H1 (cell line): ENCODE measurements at regions not wholly inside any gene's neighbourhood (a gene's known extent, or its start where the extent isn't known, plus 50 kb on each side); places are given as distances from the start of the nearest gene placed in this dataset. TPM values are rescaled to one million over a fixed set of nuclear protein-coding genes. Genes with fewer than 3 reads are reported as not detected.

Experiments
- CTCF ChIA-PET: fragments of 300-600 bp; sonication (Branson Sonifier 250); formaldehyde crosslinking; loops from one replicate; lab custom pipeline; 2021; ENCODE audit not compliant: partially characterized antibody; lab: Charles Lee
- POLR2A ChIA-PET: fragments of 300-600 bp; sonication (Branson Sonifier 250); formaldehyde crosslinking; loops from one replicate; lab custom pipeline; 2021; ENCODE audit warnings: inconsistent platforms; ENCODE audit not compliant: partially characterized antibody; lab: Charles Lee
- DNase-seq, 2 experiments: peaks; one replicate each; pipeline versions ENCODE4 v3.0.0 to v3.0.0-alpha.2; 2010 to 2022; ENCODE audit warnings: low spot score in 2 of 2, low read depth in 1 of 2, mixed read lengths in 1 of 2
- FAIRE-seq: peaks from 2 replicates; lab custom pipeline; 2011; peaks lifted over from hg19 to GRCh38; lab: Jason Lieb, UNC
- H2AFZ ChIP-seq: 2 replicates; pipeline ENCODE4 v1.8.1; 2012; ENCODE audit warnings: low read length, inconsistent platforms
- H2AK5ac ChIP-seq: 2 replicates; pipeline ENCODE4 v1.6.1; 2013; ENCODE audit warnings: low read depth, low read length
- H2BK120ac ChIP-seq: replicated peaks from 2 replicates; pipeline ENCODE3; 2013; ENCODE audit warnings: low read depth, low read length, inconsistent platforms
- H2BK12ac ChIP-seq: 2 replicates; pipeline ENCODE4 v1.6.1; 2013; ENCODE audit warnings: low read depth, low read length
- H2BK15ac ChIP-seq: 2 replicates; pipeline ENCODE4 v1.6.1; 2013; ENCODE audit warnings: low read length
- H2BK20ac ChIP-seq: 2 replicates; pipeline ENCODE4 v1.6.1; 2013; ENCODE audit warnings: low read length
- H2BK5ac ChIP-seq: 2 replicates; pipeline ENCODE4 v1.6.1; 2013; ENCODE audit warnings: low read depth, low read length
- H3K14ac ChIP-seq: 2 replicates; pipeline ENCODE4 v1.6.1; 2013; ENCODE audit warnings: inconsistent platforms; ENCODE audit not compliant: insufficient read length
- H3K18ac ChIP-seq: 2 replicates; pipeline ENCODE4 v1.6.1; 2013; ENCODE audit warnings: low read length; ENCODE audit errors: extremely low read depth
- H3K23ac ChIP-seq: 2 replicates; pipeline ENCODE4 v1.6.1; 2013; ENCODE audit warnings: inconsistent platforms; ENCODE audit not compliant: insufficient read length
- H3K23me2 ChIP-seq: 2 replicates; pipeline ENCODE4 v1.6.1; 2013; ENCODE audit warnings: low read depth, low read length
- H3K27ac ChIP-seq: 2 replicates; pipeline ENCODE4 v1.6.1; 2011; ENCODE audit warnings: low read depth, low read length, inconsistent platforms
- H3K27me3 ChIP-seq, 4 experiments: replicated peaks in 1 of 4; 1 replicate in 1 of 4; 2 replicates in 3 of 4; pipeline versions ENCODE4 v1.6.1 to v1.8.1; 2011 to 2013; ENCODE audit warnings: low read length in 3 of 4, mild to moderate bottlenecking in 3 of 4, inconsistent platforms in 2 of 4, mixed read lengths in 2 of 4, moderate library complexity in 1 of 4; ENCODE audit not compliant: control insufficient read depth in 3 of 4, insufficient read depth in 3 of 4; ENCODE audit errors: extremely low read depth in 1 of 4
- H3K36me3 ChIP-seq, 4 experiments: 2 replicates each; pipeline versions ENCODE4 v1.6.1 to v1.8.1; 2011 to 2013; ENCODE audit warnings: mild to moderate bottlenecking in 4 of 4, low read length in 3 of 4, moderate library complexity in 2 of 4, control low read depth in 1 of 4, inconsistent platforms in 1 of 4; ENCODE audit not compliant: insufficient read depth in 4 of 4, control insufficient read depth in 2 of 4
- H3K4ac ChIP-seq: replicated peaks from 2 replicates; pipeline ENCODE3; 2013; ENCODE audit warnings: low read length, low read depth, mixed read lengths, inconsistent platforms; ENCODE audit not compliant: insufficient read length
- H3K4me1 ChIP-seq, 4 experiments: replicated peaks in 1 of 4; 1 replicate in 1 of 4; 2 replicates in 3 of 4; pipeline versions ENCODE4 v1.6.1 to v1.8.1; 2011 to 2013; ENCODE audit warnings: low read length in 3 of 4, inconsistent platforms in 2 of 4, mixed read lengths in 1 of 4; ENCODE audit not compliant: insufficient read depth in 4 of 4, control insufficient read depth in 3 of 4
- H3K4me2 ChIP-seq, 2 experiments: 2 replicates each; pipeline versions ENCODE4 v1.6.1 to v1.8.1; 2011 to 2013; ENCODE audit warnings: low read depth in 2 of 2, low read length in 2 of 2, control low read depth in 1 of 2, inconsistent platforms in 1 of 2, mild to moderate bottlenecking in 1 of 2; ENCODE audit not compliant: insufficient read depth in 1 of 2
- H3K4me3 ChIP-seq, 4 experiments: fragments of 200-600, 300-600 bp in 1 of 4; sonication (generic), shearing (Covaris generic), sonication (Bioruptor Twin) in 1 of 4; 2 replicates each; pipeline versions ENCODE4 v1.5.1 to v1.8.1; 2011 to 2016; ENCODE audit warnings: low read length in 4 of 4, low read depth in 3 of 4, control low read depth in 2 of 4, inconsistent platforms in 2 of 4, mild to moderate bottlenecking in 2 of 4, mixed read lengths in 1 of 4, moderate library complexity in 1 of 4; ENCODE audit not compliant: insufficient read depth in 2 of 4; ENCODE audit errors: extremely low read depth in 1 of 4
- H3K56ac ChIP-seq: replicated peaks from 2 replicates; pipeline ENCODE3; 2013; ENCODE audit warnings: low read depth, mild to moderate bottlenecking, mixed read lengths, low read length, inconsistent platforms; ENCODE audit not compliant: insufficient read length
- H3K79me1 ChIP-seq: 2 replicates; pipeline ENCODE4 v1.6.1; 2013; ENCODE audit warnings: low read depth, low read length, control low read depth
- H3K79me2 ChIP-seq, 2 experiments: 2 replicates each; pipeline versions ENCODE4 v1.6.1 to v1.8.1; 2012 to 2013; ENCODE audit warnings: low read length in 2 of 2, mild to moderate bottlenecking in 2 of 2, inconsistent platforms in 1 of 2; ENCODE audit not compliant: insufficient read depth in 2 of 2, control insufficient read depth in 1 of 2
- H3K9ac ChIP-seq, 4 experiments: replicated peaks in 1 of 4; 1 replicate in 1 of 4; 2 replicates in 3 of 4; pipeline versions ENCODE4 v1.6.1 to v1.8.1; 2011 to 2013; ENCODE audit warnings: low read depth in 3 of 4, low read length in 3 of 4, control low read depth in 2 of 4, mild to moderate bottlenecking in 2 of 4, moderate library complexity in 2 of 4, inconsistent platforms in 1 of 4; ENCODE audit errors: extremely low read depth in 1 of 4
- H3K9me3 ChIP-seq, 2 experiments: 2 replicates each; pipeline versions ENCODE4 v1.6.1 to v1.8.1; 2012 to 2013; ENCODE audit warnings: mild to moderate bottlenecking in 2 of 2, moderate library complexity in 2 of 2, control low read depth in 1 of 2, inconsistent platforms in 1 of 2, low read depth in 1 of 2, low read length in 1 of 2, mixed read lengths in 1 of 2; ENCODE audit not compliant: insufficient read depth in 2 of 2
- H4K20me1 ChIP-seq, 2 experiments: replicated peaks in 1 of 2; 2 replicates each; pipeline versions ENCODE3 to v1.8.1; 2011 to 2013; ENCODE audit warnings: inconsistent platforms in 2 of 2, low read length in 2 of 2, mild to moderate bottlenecking in 1 of 2; ENCODE audit not compliant: insufficient read depth in 2 of 2, control insufficient read depth in 1 of 2
- H4K5ac ChIP-seq: 2 replicates; pipeline ENCODE4 v1.6.1; 2013; ENCODE audit warnings: low read length, low read depth, mixed read lengths, inconsistent platforms; ENCODE audit not compliant: insufficient read length
- H4K8ac ChIP-seq: 2 replicates; pipeline ENCODE4 v1.8.0; 2013; ENCODE audit warnings: mild to moderate bottlenecking, moderate library complexity, low read length, inconsistent platforms; ENCODE audit not compliant: insufficient read depth; ENCODE audit errors: extremely low read depth
- H4K91ac ChIP-seq: replicated peaks from 2 replicates; pipeline ENCODE3; 2013; ENCODE audit warnings: low read length, mixed read lengths, inconsistent platforms; ENCODE audit not compliant: insufficient read length
- EP300 ChIP-seq, 2 experiments: IDR thresholded peaks; 1 replicate in 1 of 2; 2 replicates in 1 of 2; pipeline ENCODE4 v1.6.1; 2011 to 2012; ENCODE audit warnings: low read depth in 2 of 2, low read length in 2 of 2, mild to moderate bottlenecking in 2 of 2, borderline replicate concordance in 1 of 2, inconsistent platforms in 1 of 2, moderate library complexity in 1 of 2
- SIN3A ChIP-seq, 2 experiments: IDR thresholded peaks in 1 of 2; conservative IDR thresholded peaks in 1 of 2; 2 replicates each; pipeline ENCODE4 v1.6.1; 2011 to 2012; ENCODE audit warnings: low read length in 2 of 2, improper control_type of control experiment in 1 of 2, low read depth in 1 of 2, mild to moderate bottlenecking in 1 of 2
- SP2 ChIP-seq: IDR thresholded peaks from 2 replicates; pipeline ENCODE4 v1.6.1; 2012; ENCODE audit warnings: mild to moderate bottlenecking, low read length, inconsistent platforms
- WGBS, 2 experiments: shearing (Covaris generic) in 1 of 2; methylation state at CpG; one replicate each; pipeline versions ENCODE4 v1.1.6 to v1.1.7; 2013 to 2015; ENCODE audit warnings: low lambda C conversion rate in 2 of 2, mixed read lengths in 2 of 2, inconsistent platforms in 1 of 2, low coverage in 1 of 2, missing lambda C conversion rate in 1 of 2; ENCODE audit not compliant: insufficient replicate concordance in 2 of 2, insufficient coverage in 1 of 2, insufficient read length in 1 of 2; ENCODE audit errors: extremely low coverage in 1 of 2, missing lambda C conversion rate in 1 of 2; 5-methylcytosine and 5-hydroxymethylcytosine counted together
- small RNA-seq: library from polyadenylated mRNA; stranded (forward); fragments of <200 nt; extraction: miRNeasy Mini kit (QIAGEN cat#:217004); gene quantifications from one replicate; pipeline ENCODE3, GENCODE V24; 2013; ENCODE audit not compliant: insufficient read depth

- POLR2A ChIA-PET: interaction anchor here (0.6 kb wide), 1 partner anchor 361 kb away, joined by 3 read pairs; no protein-coding TSS in a partner anchor
- no peak overlapping the region for H3K14ac ChIP-seq
- H2AFZ ChIP-seq: no peak overlapping the region
- no peak overlapping the region for H4K5ac ChIP-seq
- H3K4me2 ChIP-seq: no peak overlapping the region
- no peak for FAIRE-seq
- no peak overlapping the region for H3K18ac ChIP-seq
- H4K20me1 ChIP-seq: no peaks in the 10 kb centered on the region
- H2BK12ac ChIP-seq: no peak overlapping the region
- CTCF ChIA-PET: no interaction called here
- no peaks in the 10 kb centered on the region for H3K79me1 ChIP-seq
- no peak overlapping the region for H3K27ac ChIP-seq
- H3K56ac ChIP-seq: no peak overlapping the region
- no peak overlapping the region for H2AK5ac ChIP-seq
- no peak overlapping the region for H3K4ac ChIP-seq
- no peaks in the 10 kb centered on the region for H3K36me3 ChIP-seq
- no peaks in the 10 kb centered on the region for H3K27me3 ChIP-seq
- H2BK15ac ChIP-seq: no peak overlapping the region
- no peaks in the 10 kb centered on the region for H3K23me2 ChIP-seq
- WGBS, 2 experiments: 90% methylated on average over 1 of the region's 1 CpG; no CpG with 5 or more reads in 1 of the 2 experiments
- no peak overlapping the region for H2BK5ac ChIP-seq
- no peak overlapping the region for H4K91ac ChIP-seq
- no peak overlapping the region for H3K9ac ChIP-seq
- H2BK20ac ChIP-seq: no peak overlapping the region
- H3K9me3 ChIP-seq: peaks cover 0 to 7% of the 10 kb centered on the region in 2 experiments; a peak in 1 of 4 replicates
- TF ChIP-seq SIN3A (conservative IDR thresholded peaks at IDR 0.05 in 1 of 2, IDR thresholded peaks at IDR 0.05 in 1 of 2; ENCODE audit: low read depth in 1 of 2, low read length in 2 of 2) (no peak), SP2 (no peak), EP300 (IDR thresholded peaks at IDR 0.05; ENCODE audit: borderline replicate concordance in 1 of 2, low read depth in 2 of 2, low read length in 2 of 2) (no peak)
- TF ChIP-seq, all 59 proteins: peak for 0
- Histone ChIP-seq H3K23ac (no peak overlapping the region), H3K4me1 (no peaks in the 10 kb centered on the region; a peak in 1 of 7 replicates), H2BK120ac (no peak overlapping the region), H4K8ac (no peak overlapping the region), H3K4me3 (no peak overlapping the region), H3K79me2 (no peaks in the 10 kb centered on the region)
- no peak for DNase-seq
Observed at GRCh38 chr6:15712797-15713196, 50.0 kb upstream of the DTNBP1 start.

Small RNA genes in the stretch of these regions (small RNA-seq; reads per million reads assigned to genes)
- not detected for gene AL365265.1
